ENCODE measurements at regions not wholly inside any gene's neighbourhood (a gene's known extent, or its start where the extent isn't known, plus 50 kb on each side); places are given as distances from the start of the nearest gene placed in this dataset.

DNA sequence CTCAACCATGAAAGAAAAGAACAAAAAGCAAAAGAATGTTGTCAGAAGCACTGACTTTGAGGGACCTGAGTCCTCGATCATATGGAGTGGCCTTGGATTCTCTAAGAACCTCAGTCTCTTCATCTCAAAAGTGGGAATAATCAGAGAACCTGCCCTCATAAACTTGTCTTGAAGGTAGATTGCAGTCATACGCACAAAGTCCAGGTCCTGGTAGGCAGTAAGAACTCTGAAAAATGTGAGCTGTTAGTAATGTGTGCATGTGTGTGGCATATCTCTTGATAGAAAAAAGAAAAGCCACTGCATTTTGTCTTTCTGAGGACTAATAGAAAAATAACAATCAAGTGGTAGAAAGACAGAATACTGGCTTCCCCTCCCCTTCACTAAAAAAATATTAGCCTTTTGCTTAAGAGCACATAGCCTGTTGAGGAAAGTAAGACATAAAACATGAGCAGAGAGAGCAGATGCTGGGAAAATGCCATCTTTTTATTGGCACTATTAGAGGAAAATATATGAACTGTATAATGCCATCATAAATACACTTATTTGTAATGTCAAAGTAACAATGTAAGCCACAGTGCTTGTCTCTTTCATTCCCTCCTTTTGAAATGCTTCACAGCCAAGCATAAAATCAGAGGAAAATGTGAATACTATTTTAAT is 205.1 kb upstream of the TBX3 start:
- TF ChIP-seq, protein P1, sequence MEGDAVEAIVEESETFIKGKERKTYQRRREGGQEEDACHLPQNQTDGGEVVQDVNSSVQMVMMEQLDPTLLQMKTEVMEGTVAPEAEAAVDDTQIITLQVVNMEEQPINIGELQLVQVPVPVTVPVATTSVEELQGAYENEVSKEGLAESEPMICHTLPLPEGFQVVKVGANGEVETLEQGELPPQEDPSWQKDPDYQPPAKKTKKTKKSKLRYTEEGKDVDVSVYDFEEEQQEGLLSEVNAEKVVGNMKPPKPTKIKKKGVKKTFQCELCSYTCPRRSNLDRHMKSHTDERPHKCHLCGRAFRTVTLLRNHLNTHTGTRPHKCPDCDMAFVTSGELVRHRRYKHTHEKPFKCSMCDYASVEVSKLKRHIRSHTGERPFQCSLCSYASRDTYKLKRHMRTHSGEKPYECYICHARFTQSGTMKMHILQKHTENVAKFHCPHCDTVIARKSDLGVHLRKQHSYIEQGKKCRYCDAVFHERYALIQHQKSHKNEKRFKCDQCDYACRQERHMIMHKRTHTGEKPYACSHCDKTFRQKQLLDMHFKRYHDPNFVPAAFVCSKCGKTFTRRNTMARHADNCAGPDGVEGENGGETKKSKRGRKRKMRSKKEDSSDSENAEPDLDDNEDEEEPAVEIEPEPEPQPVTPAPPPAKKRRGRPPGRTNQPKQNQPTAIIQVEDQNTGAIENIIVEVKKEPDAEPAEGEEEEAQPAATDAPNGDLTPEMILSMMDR (IDR thresholded peaks at IDR 0.05; ENCODE audit: control insufficient read depth, insufficient read depth, low read depth, low read length, missing control alignments), result no peak
- no peak overlapping the region for H3K4me3 ChIP-seq (ENCODE audit: control insufficient read depth, low read depth, low read length)
- DNase-seq (ENCODE audit: low read depth), result no peak

DNA sequence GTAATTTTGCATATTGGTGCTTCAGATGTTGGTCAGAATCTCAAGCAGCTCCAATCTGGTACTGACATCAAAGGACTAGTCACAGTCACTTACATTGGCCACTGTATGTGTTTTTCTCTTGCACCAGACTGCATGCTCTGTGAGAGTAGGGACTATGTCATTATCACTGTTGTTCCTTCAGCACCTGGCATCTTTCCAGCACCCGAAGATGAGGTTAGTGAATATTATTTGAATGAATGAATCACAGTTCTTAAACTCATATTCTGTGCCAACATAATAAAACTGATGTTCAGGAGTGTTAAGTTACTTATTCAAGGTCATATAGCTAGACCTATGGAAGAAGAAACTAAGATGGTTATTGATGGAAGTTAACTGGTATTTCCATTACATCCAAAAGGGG is 204.5 kb upstream of the TBX3 start:
- no peak for DNase-seq (ENCODE audit: low read depth)
- TF ChIP-seq, protein P1 (IDR thresholded peaks at IDR 0.05; ENCODE audit: control insufficient read depth, insufficient read depth, low read depth, low read length, missing control alignments), result no peak
- no peak overlapping the region for H3K4me3 ChIP-seq (ENCODE audit: control insufficient read depth, low read depth, low read length)

DNA sequence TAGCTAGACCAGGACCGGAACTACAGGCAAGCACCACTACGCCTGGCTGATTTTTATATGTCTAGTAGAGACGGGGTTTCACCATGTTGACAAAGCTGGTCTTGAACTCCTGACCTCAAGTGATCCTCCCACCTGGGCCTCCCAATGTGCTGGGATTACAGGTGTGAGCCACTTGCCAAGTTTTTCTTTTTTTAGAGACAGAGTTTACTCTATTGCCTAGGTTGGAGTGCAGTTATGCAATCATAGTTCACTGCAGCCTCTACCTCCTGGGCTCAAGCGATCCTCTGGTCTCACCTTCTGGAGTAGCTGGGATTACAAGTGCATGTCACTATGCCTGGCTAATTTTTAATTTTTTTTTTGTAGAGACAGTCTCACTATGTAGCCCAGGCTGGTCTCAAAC is 201.5 kb upstream of the TBX3 start:
- DNase-seq (ENCODE audit: low read depth), result no peak
- no peak overlapping the region for H3K4me3 ChIP-seq (ENCODE audit: control insufficient read depth, low read depth, low read length)
- TF ChIP-seq, protein P1 (IDR thresholded peaks at IDR 0.05; ENCODE audit: control insufficient read depth, insufficient read depth, low read depth, low read length, missing control alignments), result no peak

DNA sequence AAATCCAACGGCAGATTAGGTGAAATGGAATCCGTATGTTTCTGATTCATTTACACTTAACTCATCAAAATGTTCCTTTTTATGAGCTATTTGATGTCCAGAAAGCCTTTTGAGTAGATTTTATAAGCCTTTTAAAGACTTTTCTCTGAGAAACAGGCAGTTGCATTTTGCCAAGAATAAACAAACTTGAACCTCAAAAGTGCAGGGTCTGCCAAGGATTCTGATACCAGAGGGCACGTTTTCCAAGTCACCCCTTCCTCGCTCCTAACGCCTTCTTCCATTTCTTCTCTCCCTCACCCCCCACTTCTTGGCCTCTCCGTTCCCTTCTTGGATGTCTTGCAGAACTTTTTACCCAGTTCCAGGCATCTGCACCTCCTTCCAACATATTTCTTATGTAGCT is 200.6 kb upstream of the TBX3 start:
- H3K4me3 ChIP-seq (ENCODE audit: control insufficient read depth, low read depth, low read length), result no peak overlapping the region
- DNase-seq (ENCODE audit: low read depth), result no peak
- TF ChIP-seq, protein P1 (IDR thresholded peaks at IDR 0.05; ENCODE audit: control insufficient read depth, insufficient read depth, low read depth, low read length, missing control alignments), result no peak

DNA sequence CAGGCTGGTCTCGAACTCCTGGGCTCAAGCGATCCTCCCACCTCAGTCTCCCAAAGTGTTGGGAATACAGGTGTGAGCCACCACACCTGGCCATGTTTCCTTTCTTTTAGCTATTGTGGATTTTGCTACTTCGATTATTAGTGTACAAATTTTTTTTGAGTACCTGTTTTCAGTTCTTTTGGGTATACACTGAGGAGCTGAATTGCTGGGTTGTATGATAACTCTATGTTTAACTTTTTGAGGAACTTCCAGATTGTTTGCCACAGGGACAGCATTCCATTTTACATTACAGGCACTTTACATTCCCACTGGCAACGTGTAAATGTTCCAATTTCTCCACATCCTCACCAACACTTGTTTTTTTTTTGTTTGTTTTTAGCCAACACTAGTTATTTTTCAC is 198.1 kb upstream of the TBX3 start:
- TF ChIP-seq, protein P1 (IDR thresholded peaks at IDR 0.05; ENCODE audit: control insufficient read depth, insufficient read depth, low read depth, low read length, missing control alignments), result no peak
- no peak for DNase-seq (ENCODE audit: low read depth)

DNA sequence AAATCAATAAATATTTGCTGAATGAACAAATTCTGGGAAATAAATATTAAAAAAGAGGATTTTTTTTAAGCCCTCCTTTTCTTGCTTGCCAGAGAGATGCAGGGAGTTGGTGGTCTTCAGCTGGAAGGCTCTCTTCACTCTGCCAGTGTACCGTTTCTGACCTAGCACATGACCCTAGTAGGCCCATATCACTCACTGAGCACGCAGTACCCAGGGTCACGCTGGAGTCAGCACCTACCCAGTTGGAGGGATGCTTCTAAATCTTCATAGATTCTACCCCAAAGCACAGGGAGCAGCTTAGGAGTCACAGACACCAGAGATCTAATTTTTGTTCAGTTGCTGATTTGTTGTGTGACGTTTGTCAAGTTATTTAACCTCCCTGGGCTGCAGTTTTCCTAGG is 195.4 kb upstream of the TBX3 start:
- TF ChIP-seq, protein P1 (IDR thresholded peaks at IDR 0.05; ENCODE audit: control insufficient read depth, insufficient read depth, low read depth, low read length, missing control alignments), result no peak
- no peak overlapping the region for H3K4me3 ChIP-seq (ENCODE audit: control insufficient read depth, low read depth, low read length)
- no peak for DNase-seq (ENCODE audit: low read depth)

More for the DNA sequence above, 198.1 kb upstream of the TBX3 start:
- H3K4me3 ChIP-seq (ENCODE audit: control insufficient read depth, low read depth, low read length), result no peak overlapping the region
